Heart left ventricle (tissue), 16 donors: ENCODE measurements at regions not wholly inside any gene's neighbourhood (a gene's known extent, or its start where the extent isn't known, plus 50 kb on each side); places are given as distances from the start of the nearest gene placed in this dataset.

Experiments used
- ATAC-seq, 4 donors: fragments of 200-7000 bp; cut with Tn5 transposase; one replicate each; pipeline ENCODE4 v1.9.1; 2020 to 2022; ENCODE audit warnings: moderate library complexity in 4 of 4, mild to moderate bottlenecking in 3 of 4, moderate number of reproducible peaks in 1 of 4
- DNase-seq, 5 donors: peaks; one replicate each; pipeline ENCODE4 v3.0.0-alpha.2; 2020
- H3K27ac ChIP-seq, 12 donors: fragments of 200-600 bp; sonication (generic) in 4 of 12; one replicate each; pipeline versions ENCODE4 v1.5.0 to v1.8.0; 2016 to 2022; ENCODE audit warnings: mild to moderate bottlenecking in 2 of 12
- H3K27me3 ChIP-seq, 9 donors: fragments of 200-600 bp; sonication (generic) in 2 of 9; one replicate each; pipeline versions ENCODE4 v1.5.1 to v1.8.0; 2016 to 2022; ENCODE audit warnings: mild to moderate bottlenecking in 3 of 9
- H3K36me3 ChIP-seq, 9 donors: fragments of 200-600 bp; sonication (generic) in 2 of 9; one replicate each; pipeline versions ENCODE4 v1.5.0 to v1.8.0; 2018 to 2022; ENCODE audit warnings: mild to moderate bottlenecking in 2 of 9
- H3K4me1 ChIP-seq, 12 donors: fragments of 200-600 bp; sonication (generic) in 4 of 12; one replicate each; pipeline versions ENCODE4 v1.5.0 to v1.8.0; 2016 to 2022; ENCODE audit warnings: mild to moderate bottlenecking in 3 of 12
- H3K4me3 ChIP-seq, 12 donors: fragments of 200-600 bp; sonication (generic) in 4 of 12; one replicate each; pipeline versions ENCODE4 v1.5.0 to v1.8.0; 2017 to 2022; ENCODE audit warnings: mild to moderate bottlenecking in 9 of 12, moderate library complexity in 4 of 12
- H3K9me3 ChIP-seq, 12 donors: fragments of 200-600 bp; sonication (generic) in 4 of 12; one replicate each; pipeline versions ENCODE4 v1.5.0 to v1.8.0; 2016 to 2022; ENCODE audit warnings: mild to moderate bottlenecking in 1 of 12
- POLR2A ChIP-seq, 2 donors: fragments of 450-650 bp; IDR thresholded peaks; one replicate each; pipeline ENCODE4 v1.6.1; 2017; ENCODE audit warnings: antibody characterized with exemption in 2 of 2, mild to moderate bottlenecking in 2 of 2, moderate library complexity in 2 of 2
- WGBS, 4 donors: extraction: QIAGEN DNeasy Blood & Tissue Kit in 2 of 4; methylation state at CpG; one replicate each; pipeline versions ENCODE4 v1.1.5 to v1.1.7; 2013 to 2018; 5-methylcytosine and 5-hydroxymethylcytosine counted together
- intact Hi-C, 10 donors: fragments of 100-400 bp; cut with DNase I; formaldehyde crosslinking; loops; one replicate each; pipeline versions ENCODE4 v1.11.1 to v1.14.2; 2022
- TF ChIP-seq, protein P1 (sequence below), 12 donors: fragments of 200-600 bp; sonication (generic) in 4 of 12; IDR thresholded peaks; one replicate each; pipeline versions ENCODE4 v1.5.0 to v1.8.0; 2018 to 2022; ENCODE audit warnings: antibody characterized with exemption in 12 of 12, mild to moderate bottlenecking in 5 of 12
- donor health status: ischemic (EF 13 %, LVEDD 7.1; RV severe dilation, severe dysfunction).
- donor health status: healthy with polysubstance abuse.
- donor health status: DM: no; HTN: yes; CAD: no.
- donor health status: DM: no; HTN: no; CAD: no.
- donor health status: ischemic (EF 25% LVEDD 6.9; RV normal size, moderate dysfunction).
- donor health status: ischemic (EF 25% LVEDD 5.7; RV mildly dilated, moderate dysfunction).
- donor health status: healthy.
- donor health status: DM: yes; HTN: yes; CAD: no.
- donor health status: ischemic (EF 35%, LVEDD 5.7; RV mildly dilated, moderate dysfunction).
- donor health status: nonischemic (EF 11% LVEDD 7.7; RV severe dilation, severe dysfunction).
- donor health status: DM: yes; HTN: yes; CAD: no.
- donor health status: PGD.
- donor health status: ischemic (EF 29% LVEDD 5.4; RV normal size, mild dysfunction).
- donor health status: nonischemic (EF 23%, LVEDD 6.1; RV moderate dilation, normal function).

DNA sequence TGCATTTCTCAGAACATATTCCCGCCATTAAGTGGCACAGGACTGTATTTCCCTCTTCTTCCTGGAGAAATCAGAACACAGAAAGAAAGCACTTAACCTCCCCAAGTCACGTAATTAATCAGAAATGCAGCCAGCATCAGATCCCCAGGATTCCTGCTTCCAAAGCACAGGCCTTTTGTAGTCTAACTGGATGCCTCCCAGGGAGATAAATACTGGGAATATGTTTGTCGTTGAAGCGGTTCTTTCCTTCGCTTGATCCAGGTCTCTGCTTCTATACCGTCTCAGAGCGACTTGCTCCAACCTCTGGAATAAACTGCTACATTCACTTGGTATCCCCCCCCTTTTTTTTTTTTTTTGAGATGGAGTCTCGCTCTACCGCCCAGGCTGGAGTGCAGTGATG, 198.6 kb downstream of the KBTBD8 start:
- Histone ChIP-seq H3K36me3 (no peaks in the 10 kb centered on the region), H3K4me3 (no peak overlapping the region), H3K9me3 (no peaks in the 10 kb centered on the region), H3K27ac (no peak overlapping the region), H3K4me1 (no peaks in the 10 kb centered on the region), H3K27me3 (no peaks in the 10 kb centered on the region)
- WGBS, 4 donors: 91 to 92% (median 91%) methylated on average over 9 of the region's 9 CpGs
- DNase-seq (no peak), ATAC-seq (no peak)
- intact Hi-C loops: no loop called here
- TF ChIP-seq, protein P1, sequence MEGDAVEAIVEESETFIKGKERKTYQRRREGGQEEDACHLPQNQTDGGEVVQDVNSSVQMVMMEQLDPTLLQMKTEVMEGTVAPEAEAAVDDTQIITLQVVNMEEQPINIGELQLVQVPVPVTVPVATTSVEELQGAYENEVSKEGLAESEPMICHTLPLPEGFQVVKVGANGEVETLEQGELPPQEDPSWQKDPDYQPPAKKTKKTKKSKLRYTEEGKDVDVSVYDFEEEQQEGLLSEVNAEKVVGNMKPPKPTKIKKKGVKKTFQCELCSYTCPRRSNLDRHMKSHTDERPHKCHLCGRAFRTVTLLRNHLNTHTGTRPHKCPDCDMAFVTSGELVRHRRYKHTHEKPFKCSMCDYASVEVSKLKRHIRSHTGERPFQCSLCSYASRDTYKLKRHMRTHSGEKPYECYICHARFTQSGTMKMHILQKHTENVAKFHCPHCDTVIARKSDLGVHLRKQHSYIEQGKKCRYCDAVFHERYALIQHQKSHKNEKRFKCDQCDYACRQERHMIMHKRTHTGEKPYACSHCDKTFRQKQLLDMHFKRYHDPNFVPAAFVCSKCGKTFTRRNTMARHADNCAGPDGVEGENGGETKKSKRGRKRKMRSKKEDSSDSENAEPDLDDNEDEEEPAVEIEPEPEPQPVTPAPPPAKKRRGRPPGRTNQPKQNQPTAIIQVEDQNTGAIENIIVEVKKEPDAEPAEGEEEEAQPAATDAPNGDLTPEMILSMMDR (IDR thresholded peaks at IDR 0.05): no peak
- no peak for TF ChIP-seq POLR2A (IDR thresholded peaks at IDR 0.05)

DNA sequence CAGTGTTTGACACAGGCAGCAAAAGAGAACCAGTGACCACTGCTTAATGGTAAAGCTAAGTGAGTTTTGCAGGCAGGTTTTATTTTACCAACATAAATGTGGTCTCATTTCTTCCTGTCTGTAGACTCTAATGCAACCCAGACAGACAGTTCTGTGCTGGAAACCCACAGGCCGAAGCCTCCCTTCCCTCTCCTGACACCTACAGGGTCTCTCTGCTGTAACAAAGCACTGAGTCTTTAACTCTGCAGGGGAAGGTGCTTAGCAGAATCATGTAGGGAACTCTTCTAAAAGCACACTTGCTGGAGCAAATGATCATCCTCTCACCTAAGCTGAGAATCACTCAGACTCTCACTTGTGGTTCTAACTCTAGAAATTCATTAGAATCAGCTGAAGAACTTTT, 200.3 kb downstream of the KBTBD8 start:
- H3K27ac ChIP-seq: no peak overlapping the region
- WGBS, 4 donors: 49 to 73% (median 59%) methylated on average over 1 of the region's 1 CpG
- intact Hi-C loops: no loop called here
- TF ChIP-seq, protein P1 (IDR thresholded peaks at IDR 0.05): no peak
- TF ChIP-seq POLR2A (IDR thresholded peaks at IDR 0.05): no peak
- no peak overlapping the region for H3K4me3 ChIP-seq
- no peaks in the 10 kb centered on the region for H3K27me3 ChIP-seq
- H3K36me3 ChIP-seq: no peaks in the 10 kb centered on the region
- no peaks in the 10 kb centered on the region for H3K4me1 ChIP-seq
- no peak for ATAC-seq
- no peak for DNase-seq
- H3K9me3 ChIP-seq: no peaks in the 10 kb centered on the region

DNA sequence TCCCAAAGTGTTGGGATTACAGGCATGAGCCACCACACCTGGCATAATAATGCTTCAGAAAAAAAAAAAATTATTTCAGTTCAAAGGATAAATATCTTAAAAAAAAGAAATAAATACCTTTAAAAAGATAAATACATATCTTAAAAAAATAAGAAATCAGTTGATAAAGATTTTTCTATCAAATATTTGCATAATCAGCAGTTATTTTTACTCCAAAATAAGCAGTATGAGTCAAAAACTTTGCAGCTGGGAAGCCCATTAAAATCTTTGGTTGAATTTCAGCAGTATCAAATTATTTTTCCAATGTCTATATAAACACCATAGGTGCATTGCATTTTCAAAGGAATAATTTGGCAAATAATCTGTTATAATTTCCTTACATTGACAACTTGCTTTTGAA, 202.5 kb downstream of the KBTBD8 start:
- TF ChIP-seq POLR2A (IDR thresholded peaks at IDR 0.05): no peak
- TF ChIP-seq, protein P1 (IDR thresholded peaks at IDR 0.05): no peak
- Histone ChIP-seq H3K27ac (no peak overlapping the region), H3K4me1 (no peaks in the 10 kb centered on the region), H3K9me3 (no peaks in the 10 kb centered on the region), H3K36me3 (no peaks in the 10 kb centered on the region), H3K27me3 (no peaks in the 10 kb centered on the region), H3K4me3 (no peak overlapping the region)
- no peak for ATAC-seq
- intact Hi-C loops: no loop called here
- DNase-seq: no peak

DNA sequence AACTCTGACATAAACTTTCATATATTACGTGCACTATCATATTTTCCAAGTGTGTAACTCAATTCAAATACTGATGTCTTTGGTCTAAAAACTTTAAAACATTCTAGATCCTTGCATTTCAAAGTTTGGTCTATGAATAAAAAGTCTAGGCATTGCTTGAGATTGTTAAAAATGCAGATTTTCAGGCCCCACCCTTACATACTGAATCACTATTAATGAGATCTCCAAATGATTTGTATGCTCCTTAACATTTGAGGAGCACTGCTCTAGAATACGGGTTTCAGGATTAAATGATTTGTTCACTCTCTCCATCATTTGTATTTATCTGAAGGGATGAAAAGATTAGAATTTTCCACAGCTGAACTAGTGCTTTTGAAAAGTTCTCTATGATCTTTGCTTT, 202.9 kb downstream of the KBTBD8 start:
- Histone ChIP-seq H3K9me3 (no peaks in the 10 kb centered on the region), H3K4me1 (no peaks in the 10 kb centered on the region), H3K27me3 (no peaks in the 10 kb centered on the region), H3K4me3 (no peak overlapping the region), H3K27ac (no peak overlapping the region), H3K36me3 (no peaks in the 10 kb centered on the region)
- TF ChIP-seq, protein P1 (IDR thresholded peaks at IDR 0.05): no peak
- TF ChIP-seq POLR2A (IDR thresholded peaks at IDR 0.05): no peak
- ATAC-seq (no peak), DNase-seq (no peak)
- WGBS, 4 donors: 74 to 80% (median 79%) methylated on average over 2 of the region's 2 CpGs
- intact Hi-C loops: no loop called here
